Keratinocyte (primary cell): ENCODE measurements at regions not wholly inside any gene's neighbourhood (a gene's known extent, or its start where the extent isn't known, plus 50 kb on each side); places are given as distances from the start of the nearest gene placed in this dataset.

ENCODE experiments used
- CTCF ChIP-seq, 3 experiments: IDR thresholded peaks in 1 of 3; conservative IDR thresholded peaks in 1 of 3; optimal IDR thresholded peaks in 1 of 3; 2 replicates in 2 of 3; 3 replicates in 1 of 3; pipeline versions ENCODE3 to v1.5.1; 2011; ENCODE audit warnings: low read length in 3 of 3, mild to moderate bottlenecking in 3 of 3, moderate library complexity in 2 of 3, control low read depth in 1 of 3, inconsistent platforms in 1 of 3; ENCODE audit not compliant: insufficient read depth in 2 of 3; ENCODE audit errors: extremely low read depth in 1 of 3
- EZH2 ChIP-seq: IDR thresholded peaks from one replicate; pipeline ENCODE4 v1.6.1; 2012; ENCODE audit warnings: inconsistent platforms, mild to moderate bottlenecking, low read length, moderate library complexity

GRCh38 chr5:2894736-2895135 lies 143.3 kb upstream of the IRX2 start:
- TF ChIP-seq CTCF (optimal IDR thresholded peaks at IDR 0.05 in 1 of 3, IDR thresholded peaks at IDR 0.05 in 1 of 3, conservative IDR thresholded peaks at IDR 0.05 in 1 of 3; ENCODE audit: extremely low read depth in 1 of 3, insufficient read depth in 2 of 3, low read length in 3 of 3) (no peak), EZH2 (no peak)
